ENCODE measurements at regions not wholly inside any gene's neighbourhood (a gene's known extent, or its start where the extent isn't known, plus 50 kb on each side); places are given as distances from the start of the nearest gene placed in this dataset.

- H3K4me3 ChIP-seq (ENCODE audit: low read length in 3 of 3) = no peak overlapping the region
- H3K4me1 ChIP-seq (ENCODE audit: control insufficient read depth in 2 of 3, insufficient read depth in 2 of 3, low read depth in 1 of 3, low read length in 3 of 3) = no peaks in the 10 kb centered on the region
- H3K36me3 ChIP-seq (ENCODE audit: control insufficient read depth in 2 of 3, insufficient read depth in 3 of 3, low read length in 3 of 3) = no peaks in the 10 kb centered on the region
- DNase-seq = no peak
- FAIRE-seq = no peak
- no peak overlapping the region for H3K27ac ChIP-seq (ENCODE audit: low read depth in 2 of 2, low read length in 2 of 2)
- no peaks in the 10 kb centered on the region for H3K27me3 ChIP-seq (ENCODE audit: control insufficient read depth, insufficient read depth, low read length)
- intact Hi-C loops (cut with DNase I) = no loop called here
- no peak overlapping the region for H3K9ac ChIP-seq (ENCODE audit: low read length in 3 of 3)
- TF ChIP-seq CTCF (IDR thresholded peaks at IDR 0.05; ENCODE audit: borderline replicate concordance, extremely low read depth, insufficient read depth) = no peak
- no peaks in the 10 kb centered on the region for H3K9me3 ChIP-seq (ENCODE audit: control insufficient read depth in 2 of 3, insufficient read depth in 1 of 3, low read length in 3 of 3)
Measured at GRCh38 chr2:423479-423878, 135.6 kb upstream of the ALKAL2 start.

- FAIRE-seq (no peak), DNase-seq (no peak)
- intact Hi-C loops (cut with DNase I) = no loop called here
- Histone ChIP-seq H3K36me3 (ENCODE audit: control insufficient read depth in 2 of 3, insufficient read depth in 3 of 3, low read length in 3 of 3) (no peaks in the 10 kb centered on the region), H3K4me1 (ENCODE audit: control insufficient read depth in 2 of 3, insufficient read depth in 2 of 3, low read depth in 1 of 3, low read length in 3 of 3) (no peaks in the 10 kb centered on the region), H3K27me3 (ENCODE audit: control insufficient read depth, insufficient read depth, low read length) (no peaks in the 10 kb centered on the region), H3K9me3 (ENCODE audit: control insufficient read depth in 2 of 3, insufficient read depth in 1 of 3, low read length in 3 of 3) (no peaks in the 10 kb centered on the region), H3K9ac (ENCODE audit: low read length in 3 of 3) (no peak overlapping the region), H3K27ac (ENCODE audit: low read depth in 2 of 2, low read length in 2 of 2) (no peak overlapping the region), H3K4me3 (ENCODE audit: low read length in 3 of 3) (no peak overlapping the region)
- no peak for TF ChIP-seq CTCF (IDR thresholded peaks at IDR 0.05; ENCODE audit: borderline replicate concordance, extremely low read depth, insufficient read depth)
Measured at GRCh38 chr2:422676-423435, 135.0 kb upstream of the ALKAL2 start.

- H3K9ac ChIP-seq (ENCODE audit: low read length in 3 of 3) = no peak overlapping the region
- FAIRE-seq = no peak
- no peaks in the 10 kb centered on the region for H3K36me3 ChIP-seq (ENCODE audit: control insufficient read depth in 2 of 3, insufficient read depth in 3 of 3, low read length in 3 of 3)
- H3K4me1 ChIP-seq (ENCODE audit: control insufficient read depth in 2 of 3, insufficient read depth in 2 of 3, low read depth in 1 of 3, low read length in 3 of 3) = no peaks in the 10 kb centered on the region
- intact Hi-C loops (cut with DNase I) = no loop called here
- no peak for DNase-seq
- no peak for TF ChIP-seq CTCF (IDR thresholded peaks at IDR 0.05; ENCODE audit: borderline replicate concordance, extremely low read depth, insufficient read depth)
- H3K27me3 ChIP-seq (ENCODE audit: control insufficient read depth, insufficient read depth, low read length) = no peaks in the 10 kb centered on the region
- H3K27ac ChIP-seq (ENCODE audit: low read depth in 2 of 2, low read length in 2 of 2) = no peak overlapping the region
- no peaks in the 10 kb centered on the region for H3K9me3 ChIP-seq (ENCODE audit: control insufficient read depth in 2 of 3, insufficient read depth in 1 of 3, low read length in 3 of 3)
- H3K4me3 ChIP-seq (ENCODE audit: low read length in 3 of 3) = no peak overlapping the region
Measured at GRCh38 chr2:421406-421805, 133.5 kb upstream of the ALKAL2 start.
